SK-N-SH treated with all-trans-retinoic acid at 6 μM for 48 hours (cell line): ENCODE measurements at regions not wholly inside any gene's neighbourhood (a gene's known extent, or its start where the extent isn't known, plus 50 kb on each side); places are given as distances from the start of the nearest gene placed in this dataset.

Experiments
- ATAC-seq: fragments of 200-7000 bp; cut with Tn5 transposase; 3 replicates; pipeline ENCODE4 v1.9.1; 2020; ENCODE audit warnings: mild to moderate bottlenecking, moderate library complexity
- BACH2 ChIP-seq: fragments of 250-450 bp; sonication (Bioruptor Pico); IDR thresholded peaks from 2 replicates; pipeline ENCODE4 v1.9.0; 2021; ENCODE audit warnings: mild to moderate bottlenecking, borderline replicate concordance
- CREB5 ChIP-seq: fragments of 250-450 bp; sonication (Bioruptor Pico); IDR thresholded peaks from 2 replicates; pipeline ENCODE4 v1.5.1; 2020; ENCODE audit warnings: low read depth, mild to moderate bottlenecking, moderate library complexity
- CSRNP3 ChIP-seq: fragments of 250-450 bp; sonication (Bioruptor Pico); IDR thresholded peaks from 2 replicates; pipeline ENCODE4 v1.5.1; 2021; ENCODE audit warnings: mild to moderate bottlenecking, moderate library complexity
- ESRRG ChIP-seq: fragments of 250-450 bp; sonication (Bioruptor Pico); IDR thresholded peaks from 2 replicates; pipeline ENCODE4 v1.6.1; 2021; ENCODE audit warnings: mild to moderate bottlenecking
- GLIS3 ChIP-seq: fragments of 250-450 bp; sonication (Bioruptor Pico); IDR thresholded peaks from 2 replicates; pipeline ENCODE4 v1.5.0; 2020; ENCODE audit warnings: mild to moderate bottlenecking, moderate library complexity
- ISL1 ChIP-seq: fragments of 250-450 bp; sonication (Bioruptor Pico); IDR thresholded peaks from 2 replicates; pipeline ENCODE4 v2.1.2; 2022; ENCODE audit warnings: mild to moderate bottlenecking, moderate library complexity
- OSR1 ChIP-seq: fragments of 250-450 bp; sonication (Bioruptor Pico); IDR thresholded peaks from 2 replicates; pipeline ENCODE4 v1.8.0; 2022; ENCODE audit warnings: moderate library complexity, mild to moderate bottlenecking, inconsistent platforms
- PPARA ChIP-seq: fragments of 250-450 bp; sonication (Bioruptor Pico); IDR thresholded peaks from 2 replicates; pipeline ENCODE4 v1.5.0; 2020; ENCODE audit warnings: mild to moderate bottlenecking, borderline replicate concordance
- TCF4 ChIP-seq: fragments of 250-450 bp; sonication (Bioruptor Pico); IDR thresholded peaks from 2 replicates; pipeline ENCODE4 v1.8.0; 2021; ENCODE audit warnings: mild to moderate bottlenecking, moderate library complexity, borderline replicate concordance
- TOX ChIP-seq: fragments of 250-450 bp; sonication (Bioruptor Pico); IDR thresholded peaks from 2 replicates; pipeline ENCODE4 v1.8.0; 2021; ENCODE audit warnings: mild to moderate bottlenecking, moderate library complexity, borderline replicate concordance
- ZC3H10 ChIP-seq: fragments of 250-450 bp; sonication (Bioruptor Pico); IDR thresholded peaks from 2 replicates; pipeline ENCODE4 v1.5.1; 2021; ENCODE audit warnings: mild to moderate bottlenecking, moderate library complexity
- ZFP30 ChIP-seq: fragments of 450-650 bp; formaldehyde crosslinking; IDR thresholded peaks from 2 replicates; pipeline ENCODE4 v1.5.0; 2022; ENCODE audit warnings: mild to moderate bottlenecking, moderate library complexity
- ZNF565 ChIP-seq: fragments of 450-650 bp; formaldehyde crosslinking; conservative IDR thresholded peaks from 2 replicates; pipeline ENCODE4 v1.5.0; 2020; ENCODE audit warnings: low read depth, mild to moderate bottlenecking, moderate library complexity
- TF ChIP-seq, protein P1 (sequence below): fragments of 250-450 bp; sonication (Bioruptor Pico); IDR thresholded peaks from 2 replicates; pipeline ENCODE4 v1.8.0; 2020; ENCODE audit warnings: mild to moderate bottlenecking, moderate library complexity, borderline replicate concordance
- TF ChIP-seq, protein P2 (sequence below): fragments of 250-450 bp; sonication (Bioruptor Pico); IDR thresholded peaks from 2 replicates; pipeline ENCODE4 v1.8.0; 2021; ENCODE audit warnings: low read depth, mild to moderate bottlenecking, moderate library complexity, borderline replicate concordance
- TF ChIP-seq, protein P3 (sequence below): fragments of 250-450 bp; sonication (Bioruptor Pico); IDR thresholded peaks from 2 replicates; pipeline ENCODE4 v1.5.0; 2020; ENCODE audit warnings: mild to moderate bottlenecking, moderate library complexity

DNA sequence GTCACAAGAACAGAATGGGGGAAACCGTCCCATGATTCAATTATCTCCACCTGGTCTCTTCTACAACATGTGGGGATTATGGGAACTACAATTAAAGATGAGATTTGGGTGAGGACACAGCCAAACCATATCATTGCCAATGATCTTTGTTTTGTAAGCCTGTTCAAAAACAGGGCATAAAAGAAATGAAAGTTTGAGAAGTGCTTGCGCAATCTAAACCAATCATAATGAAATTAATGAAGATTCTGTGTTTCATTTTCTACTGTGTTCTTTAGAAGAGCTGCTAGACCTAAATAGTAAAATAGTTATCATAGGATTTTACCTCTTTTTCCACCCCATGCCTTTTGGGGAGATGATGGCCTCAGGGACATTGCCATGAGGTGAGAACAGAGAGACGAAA, 761.3 kb downstream of the HDGFL1 start:
- ATAC-seq, result no peak
- TF ChIP-seq CREB5 (CRISPR knock-in tag) (no peak), ESRRG (no peak), BACH2 (CRISPR knock-in tag) (no peak), ZFP30 (CRISPR knock-in tag) (no peak), TCF4 (CRISPR knock-in tag) (no peak), GLIS3 (no peak), CSRNP3 (CRISPR knock-in tag) (no peak), ZC3H10 (CRISPR knock-in tag) (no peak), TOX (CRISPR knock-in tag) (no peak), ZNF565 (CRISPR knock-in tag) (no peak), PPARA (CRISPR knock-in tag) (no peak), OSR1 (no peak)
- TF ChIP-seq, protein P1, sequence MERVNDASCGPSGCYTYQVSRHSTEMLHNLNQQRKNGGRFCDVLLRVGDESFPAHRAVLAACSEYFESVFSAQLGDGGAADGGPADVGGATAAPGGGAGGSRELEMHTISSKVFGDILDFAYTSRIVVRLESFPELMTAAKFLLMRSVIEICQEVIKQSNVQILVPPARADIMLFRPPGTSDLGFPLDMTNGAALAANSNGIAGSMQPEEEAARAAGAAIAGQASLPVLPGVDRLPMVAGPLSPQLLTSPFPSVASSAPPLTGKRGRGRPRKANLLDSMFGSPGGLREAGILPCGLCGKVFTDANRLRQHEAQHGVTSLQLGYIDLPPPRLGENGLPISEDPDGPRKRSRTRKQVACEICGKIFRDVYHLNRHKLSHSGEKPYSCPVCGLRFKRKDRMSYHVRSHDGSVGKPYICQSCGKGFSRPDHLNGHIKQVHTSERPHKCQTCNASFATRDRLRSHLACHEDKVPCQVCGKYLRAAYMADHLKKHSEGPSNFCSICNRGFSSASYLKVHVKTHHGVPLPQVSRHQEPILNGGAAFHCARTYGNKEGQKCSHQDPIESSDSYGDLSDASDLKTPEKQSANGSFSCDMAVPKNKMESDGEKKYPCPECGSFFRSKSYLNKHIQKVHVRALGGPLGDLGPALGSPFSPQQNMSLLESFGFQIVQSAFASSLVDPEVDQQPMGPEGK, result no peak
- TF ChIP-seq, protein P2, sequence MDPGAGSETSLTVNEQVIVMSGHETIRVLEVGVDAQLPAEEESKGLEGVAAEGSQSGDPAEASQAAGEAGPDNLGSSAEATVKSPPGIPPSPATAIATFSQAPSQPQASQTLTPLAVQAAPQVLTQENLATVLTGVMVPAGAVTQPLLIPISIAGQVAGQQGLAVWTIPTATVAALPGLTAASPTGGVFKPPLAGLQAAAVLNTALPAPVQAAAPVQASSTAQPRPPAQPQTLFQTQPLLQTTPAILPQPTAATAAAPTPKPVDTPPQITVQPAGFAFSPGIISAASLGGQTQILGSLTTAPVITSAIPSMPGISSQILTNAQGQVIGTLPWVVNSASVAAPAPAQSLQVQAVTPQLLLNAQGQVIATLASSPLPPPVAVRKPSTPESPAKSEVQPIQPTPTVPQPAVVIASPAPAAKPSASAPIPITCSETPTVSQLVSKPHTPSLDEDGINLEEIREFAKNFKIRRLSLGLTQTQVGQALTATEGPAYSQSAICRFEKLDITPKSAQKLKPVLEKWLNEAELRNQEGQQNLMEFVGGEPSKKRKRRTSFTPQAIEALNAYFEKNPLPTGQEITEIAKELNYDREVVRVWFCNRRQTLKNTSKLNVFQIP (CRISPR knock-in tag), result no peak

- TF ChIP-seq, protein P2 (CRISPR knock-in tag), result no peak
- ATAC-seq, result no peak
Measured at GRCh38 chr6:23334360-23334759, 765.0 kb downstream of the HDGFL1 start.

DNA sequence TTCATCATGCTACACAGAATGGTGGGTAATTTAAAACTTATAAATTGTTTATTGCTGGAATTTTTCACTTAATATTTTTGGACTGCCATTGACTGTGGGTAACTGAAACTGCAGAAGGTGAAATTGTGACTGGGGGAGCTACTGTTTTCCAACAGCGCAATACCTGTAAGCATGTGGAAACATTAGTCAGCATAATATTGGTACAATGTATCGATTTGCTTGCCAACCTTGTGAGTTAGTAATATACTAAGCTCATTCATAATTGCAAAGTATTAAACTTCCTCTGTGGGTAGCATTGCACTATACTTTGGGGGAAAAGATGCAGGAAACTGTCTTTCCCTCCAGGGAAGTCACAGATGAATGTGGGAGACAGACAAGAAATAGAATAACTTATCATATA, 766.5 kb downstream of the HDGFL1 start:
- ATAC-seq, result no peak

More for the DNA sequence above, 766.5 kb downstream of the HDGFL1 start:
- TF ChIP-seq, protein P2 (CRISPR knock-in tag), result no peak
- no peak for TF ChIP-seq ISL1 (CRISPR knock-in tag)
- TF ChIP-seq TCF4 (CRISPR knock-in tag), result no peak
- TF ChIP-seq ZFP30 (CRISPR knock-in tag), result no peak
- TF ChIP-seq ESRRG, result no peak
- TF ChIP-seq, protein P3, sequence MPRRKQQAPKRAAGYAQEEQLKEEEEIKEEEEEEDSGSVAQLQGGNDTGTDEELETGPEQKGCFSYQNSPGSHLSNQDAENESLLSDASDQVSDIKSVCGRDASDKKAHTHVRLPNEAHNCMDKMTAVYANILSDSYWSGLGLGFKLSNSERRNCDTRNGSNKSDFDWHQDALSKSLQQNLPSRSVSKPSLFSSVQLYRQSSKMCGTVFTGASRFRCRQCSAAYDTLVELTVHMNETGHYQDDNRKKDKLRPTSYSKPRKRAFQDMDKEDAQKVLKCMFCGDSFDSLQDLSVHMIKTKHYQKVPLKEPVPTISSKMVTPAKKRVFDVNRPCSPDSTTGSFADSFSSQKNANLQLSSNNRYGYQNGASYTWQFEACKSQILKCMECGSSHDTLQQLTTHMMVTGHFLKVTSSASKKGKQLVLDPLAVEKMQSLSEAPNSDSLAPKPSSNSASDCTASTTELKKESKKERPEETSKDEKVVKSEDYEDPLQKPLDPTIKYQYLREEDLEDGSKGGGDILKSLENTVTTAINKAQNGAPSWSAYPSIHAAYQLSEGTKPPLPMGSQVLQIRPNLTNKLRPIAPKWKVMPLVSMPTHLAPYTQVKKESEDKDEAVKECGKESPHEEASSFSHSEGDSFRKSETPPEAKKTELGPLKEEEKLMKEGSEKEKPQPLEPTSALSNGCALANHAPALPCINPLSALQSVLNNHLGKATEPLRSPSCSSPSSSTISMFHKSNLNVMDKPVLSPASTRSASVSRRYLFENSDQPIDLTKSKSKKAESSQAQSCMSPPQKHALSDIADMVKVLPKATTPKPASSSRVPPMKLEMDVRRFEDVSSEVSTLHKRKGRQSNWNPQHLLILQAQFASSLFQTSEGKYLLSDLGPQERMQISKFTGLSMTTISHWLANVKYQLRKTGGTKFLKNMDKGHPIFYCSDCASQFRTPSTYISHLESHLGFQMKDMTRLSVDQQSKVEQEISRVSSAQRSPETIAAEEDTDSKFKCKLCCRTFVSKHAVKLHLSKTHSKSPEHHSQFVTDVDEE, result no peak
- TF ChIP-seq ZNF565 (CRISPR knock-in tag), result no peak
- no peak for TF ChIP-seq PPARA (CRISPR knock-in tag)
